ENCODE measurements at regions not wholly inside any gene's neighbourhood (a gene's known extent, or its start where the extent isn't known, plus 50 kb on each side); places are given as distances from the start of the nearest gene placed in this dataset.

DNA sequence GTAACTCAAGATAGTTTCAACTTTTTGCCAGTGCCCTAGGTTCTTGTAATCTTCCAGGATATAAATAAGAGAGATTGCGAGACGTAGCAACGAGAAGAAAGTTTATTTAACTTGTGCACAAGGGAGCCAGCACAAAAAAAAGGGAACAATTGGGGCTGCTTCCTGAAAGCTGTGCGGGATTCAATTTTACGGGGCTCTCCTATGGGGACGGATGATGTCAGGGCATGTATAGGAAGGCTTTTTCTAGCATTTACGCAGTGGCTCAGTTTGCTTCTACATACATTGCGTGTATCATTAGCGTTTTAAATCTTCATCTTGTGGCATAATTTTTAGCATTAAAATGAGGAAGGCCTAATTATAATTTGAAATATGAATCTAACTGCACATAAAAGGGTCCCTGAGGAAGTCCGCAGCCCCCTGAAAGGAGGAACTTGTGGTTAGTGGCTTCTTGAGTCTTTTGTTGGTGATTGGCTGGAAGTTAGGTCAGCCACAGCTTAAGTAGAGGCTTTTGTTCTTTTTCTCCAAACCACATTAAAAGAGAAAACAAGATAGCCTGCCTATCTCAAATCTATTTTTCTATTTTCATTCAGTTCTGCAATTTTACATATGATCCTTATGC lies 668.2 kb upstream of the NDST4 start:
- H3K27me3 Mint-ChIP-seq, result no peaks in the 10 kb centered on the region
- H3K9me3 ChIP-seq (ENCODE audit: control insufficient read depth in 1 of 2, low read length in 2 of 2), result no peaks in the 10 kb centered on the region
- no peak overlapping the region for H3K4me3 ChIP-seq (ENCODE audit: low read length in 2 of 2)
- H3K36me3 ChIP-seq (ENCODE audit: insufficient read depth, low read length), result no peaks in the 10 kb centered on the region
- H3K4me1 ChIP-seq (ENCODE audit: insufficient read depth, low read length), result no peaks in the 10 kb centered on the region
- no peaks in the 10 kb centered on the region for H3K36me3 Mint-ChIP-seq
- intact Hi-C loops (cut with micrococcal nuclease), result no loop called here
- no peak overlapping the region for H3K27ac Mint-ChIP-seq
- DNase-seq, result no peak
- H3K4me3 Mint-ChIP-seq, result peak overlapping the region in 2 of 8 donors; percentile 0 to 25
- POLR2A ChIA-PET (ENCODE audit: partially characterized antibody), result no interaction called here
- H3K9me3 Mint-ChIP-seq, result peaks cover 0 to 8% (median 0%) of the 10 kb centered on the region in 8 donors
- H3K27ac ChIP-seq (ENCODE audit: low read depth, low read length), result no peak overlapping the region
- H3K4me1 Mint-ChIP-seq, result peaks cover 0 to 2% (median 0%) of the 10 kb centered on the region in 4 donors
- no peaks in the 10 kb centered on the region for H3K27me3 ChIP-seq (ENCODE audit: insufficient read depth, low read length)
- CTCF ChIA-PET (ENCODE audit: partially characterized antibody), result no interaction called here

DNA sequence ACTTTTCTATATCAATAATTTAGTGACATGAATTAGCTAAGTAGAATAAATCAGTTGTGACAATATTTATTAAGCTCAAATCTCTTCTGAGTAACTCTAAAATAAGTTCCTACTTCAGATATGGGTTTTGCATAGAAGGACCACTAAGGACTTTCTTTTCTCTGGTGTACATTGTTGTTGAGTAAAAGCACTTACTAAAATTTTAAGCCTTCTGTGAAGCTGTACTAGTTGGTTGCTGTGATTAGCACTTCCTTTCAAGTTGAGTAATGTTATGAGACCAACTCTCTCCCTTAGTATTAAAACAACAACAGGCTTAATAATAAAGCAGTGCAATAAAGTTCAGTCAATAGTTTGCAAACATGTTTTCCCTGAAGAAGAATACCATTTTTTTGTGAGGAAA lies 667.4 kb upstream of the NDST4 start:
- DNase-seq, result no peak
- Histone ChIP-seq H3K27me3 (ENCODE audit: insufficient read depth, low read length) (no peaks in the 10 kb centered on the region), H3K4me1 (ENCODE audit: insufficient read depth, low read length) (no peaks in the 10 kb centered on the region), H3K36me3 (ENCODE audit: insufficient read depth, low read length) (no peaks in the 10 kb centered on the region), H3K4me3 (ENCODE audit: low read length in 2 of 2) (no peak overlapping the region), H3K9me3 (ENCODE audit: control insufficient read depth in 1 of 2, low read length in 2 of 2) (no peaks in the 10 kb centered on the region), H3K27ac (ENCODE audit: low read depth, low read length) (no peak overlapping the region)
- Mint-ChIP-seq H3K36me3 (no peaks in the 10 kb centered on the region), H3K9me3 (peaks cover 0 to 8% (median 0%) of the 10 kb centered on the region in 8 donors), H3K27ac (no peak overlapping the region), H3K27me3 (no peaks in the 10 kb centered on the region), H3K4me1 (peaks cover 0 to 2% (median 0%) of the 10 kb centered on the region in 4 donors), H3K4me3 (no peak overlapping the region)
- ChIA-PET CTCF (ENCODE audit: partially characterized antibody) (no interaction called here), POLR2A (ENCODE audit: partially characterized antibody) (no interaction called here)
- intact Hi-C loops (cut with micrococcal nuclease), result no loop called here

DNA sequence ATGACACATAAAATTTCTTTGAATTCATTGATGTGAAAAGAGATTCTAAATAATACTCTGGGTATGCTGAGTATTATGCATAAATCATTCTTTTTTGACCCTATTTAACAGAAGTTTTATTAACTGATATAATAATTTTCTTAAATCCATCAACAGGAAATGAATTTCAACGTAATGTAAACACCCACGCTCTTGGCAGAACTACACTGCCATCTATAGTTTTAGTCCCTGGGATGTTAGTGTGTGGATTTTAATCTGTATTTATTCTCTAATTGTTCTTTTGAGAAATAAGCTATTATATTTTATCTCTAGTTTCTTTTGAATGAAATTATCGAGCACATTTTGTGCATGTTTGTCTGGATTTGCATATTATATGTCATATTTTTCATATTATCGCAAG lies 666.8 kb upstream of the NDST4 start:
- Mint-ChIP-seq H3K27me3 (no peaks in the 10 kb centered on the region), H3K4me3 (no peak overlapping the region), H3K9me3 (peaks cover 0 to 8% (median 1%) of the 10 kb centered on the region in 8 donors), H3K27ac (no peak overlapping the region), H3K36me3 (no peaks in the 10 kb centered on the region), H3K4me1 (peaks cover 0 to 2% (median 0%) of the 10 kb centered on the region in 4 donors)
- Histone ChIP-seq H3K27ac (ENCODE audit: low read depth, low read length) (no peak overlapping the region), H3K27me3 (ENCODE audit: insufficient read depth, low read length) (no peaks in the 10 kb centered on the region), H3K4me3 (ENCODE audit: low read length in 2 of 2) (no peak overlapping the region), H3K36me3 (ENCODE audit: insufficient read depth, low read length) (no peaks in the 10 kb centered on the region), H3K4me1 (ENCODE audit: insufficient read depth, low read length) (no peaks in the 10 kb centered on the region), H3K9me3 (ENCODE audit: control insufficient read depth in 1 of 2, low read length in 2 of 2) (no peaks in the 10 kb centered on the region)
- no peak for DNase-seq
- intact Hi-C loops (cut with micrococcal nuclease), result no loop called here
- ChIA-PET POLR2A (ENCODE audit: partially characterized antibody) (no interaction called here), CTCF (ENCODE audit: partially characterized antibody) (no interaction called here)

DNA sequence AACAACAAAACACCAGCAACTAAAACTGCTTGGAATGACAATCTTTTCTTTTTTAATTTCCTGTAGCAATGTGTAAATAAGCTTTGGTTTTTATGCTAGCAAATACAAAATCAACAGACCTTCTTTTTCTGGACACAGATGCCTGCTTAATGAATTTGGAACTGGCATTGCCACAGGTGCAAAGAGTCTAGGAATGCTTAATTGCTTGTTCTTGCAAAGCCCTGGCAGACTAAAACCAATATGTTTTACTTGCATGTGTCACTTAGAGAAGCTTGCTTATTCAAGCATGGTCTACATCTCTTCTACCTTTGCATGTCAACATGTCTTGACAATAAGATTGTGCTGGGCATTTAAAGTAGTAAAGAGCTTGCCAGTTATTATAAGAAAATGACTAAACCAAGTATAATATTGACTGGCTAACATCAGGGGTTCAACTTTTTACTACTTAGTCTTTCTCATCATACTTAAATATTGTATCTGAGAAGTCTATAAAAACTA lies 656.7 kb upstream of the NDST4 start:
- H3K36me3 Mint-ChIP-seq, result no peaks in the 10 kb centered on the region
- no peaks in the 10 kb centered on the region for H3K4me1 ChIP-seq (ENCODE audit: insufficient read depth, low read length)
- intact Hi-C loops (cut with micrococcal nuclease), result no loop called here
- no peaks in the 10 kb centered on the region for H3K4me1 Mint-ChIP-seq
- H3K27ac ChIP-seq (ENCODE audit: low read depth, low read length), result no peak overlapping the region
- peaks cover 0 to 3% (median 0%) of the 10 kb centered on the region in 8 donors for H3K9me3 Mint-ChIP-seq
- H3K27me3 Mint-ChIP-seq, result no peaks in the 10 kb centered on the region
- no peaks in the 10 kb centered on the region for H3K36me3 ChIP-seq (ENCODE audit: insufficient read depth, low read length)
- H3K27me3 ChIP-seq (ENCODE audit: insufficient read depth, low read length), result no peaks in the 10 kb centered on the region
- H3K9me3 ChIP-seq (ENCODE audit: control insufficient read depth in 1 of 2, low read length in 2 of 2), result no peaks in the 10 kb centered on the region
- no peak overlapping the region for H3K27ac Mint-ChIP-seq
- ChIA-PET POLR2A (ENCODE audit: partially characterized antibody) (no interaction called here), CTCF (ENCODE audit: partially characterized antibody) (no interaction called here)
- no peak overlapping the region for H3K4me3 ChIP-seq (ENCODE audit: low read length in 2 of 2)
- DNase-seq, result no peak
- no peak overlapping the region for H3K4me3 Mint-ChIP-seq

DNA sequence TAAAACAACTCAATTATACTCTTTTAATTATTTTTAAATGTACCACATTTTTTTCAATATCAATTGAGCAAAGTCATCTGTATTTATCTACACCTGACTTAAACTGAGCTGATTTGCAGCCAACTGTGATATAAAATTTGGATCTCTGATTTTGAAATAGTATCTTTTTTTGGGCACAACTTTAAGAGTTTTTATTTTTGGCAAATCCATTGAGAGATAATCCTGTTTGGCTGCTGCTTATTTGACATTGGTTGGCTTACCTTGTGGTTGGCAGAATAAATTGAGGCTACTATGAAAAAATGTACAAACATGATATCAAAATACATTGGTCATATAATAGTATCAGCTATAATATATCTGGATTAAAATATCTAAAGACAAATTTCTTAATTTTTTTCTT lies 656.0 kb upstream of the NDST4 start:
- POLR2A ChIA-PET (ENCODE audit: partially characterized antibody), result no interaction called here
- H3K27me3 Mint-ChIP-seq, result no peaks in the 10 kb centered on the region
- intact Hi-C loops (cut with micrococcal nuclease), result no loop called here
- H3K27ac ChIP-seq (ENCODE audit: low read depth, low read length), result no peak overlapping the region
- no peaks in the 10 kb centered on the region for H3K36me3 Mint-ChIP-seq
- H3K9me3 ChIP-seq (ENCODE audit: control insufficient read depth in 1 of 2, low read length in 2 of 2), result no peaks in the 10 kb centered on the region
- H3K27ac Mint-ChIP-seq, result no peak overlapping the region
- H3K4me3 ChIP-seq (ENCODE audit: low read length in 2 of 2), result no peak overlapping the region
- H3K9me3 Mint-ChIP-seq, result peaks cover 0 to 4% (median 0%) of the 10 kb centered on the region in 8 donors
- DNase-seq, result no peak
- H3K27me3 ChIP-seq (ENCODE audit: insufficient read depth, low read length), result no peaks in the 10 kb centered on the region
- no peaks in the 10 kb centered on the region for H3K4me1 Mint-ChIP-seq
- CTCF ChIA-PET (ENCODE audit: partially characterized antibody), result no interaction called here
- H3K4me3 Mint-ChIP-seq, result no peak overlapping the region
- no peaks in the 10 kb centered on the region for H3K4me1 ChIP-seq (ENCODE audit: insufficient read depth, low read length)
- H3K36me3 ChIP-seq (ENCODE audit: insufficient read depth, low read length), result no peaks in the 10 kb centered on the region

DNA sequence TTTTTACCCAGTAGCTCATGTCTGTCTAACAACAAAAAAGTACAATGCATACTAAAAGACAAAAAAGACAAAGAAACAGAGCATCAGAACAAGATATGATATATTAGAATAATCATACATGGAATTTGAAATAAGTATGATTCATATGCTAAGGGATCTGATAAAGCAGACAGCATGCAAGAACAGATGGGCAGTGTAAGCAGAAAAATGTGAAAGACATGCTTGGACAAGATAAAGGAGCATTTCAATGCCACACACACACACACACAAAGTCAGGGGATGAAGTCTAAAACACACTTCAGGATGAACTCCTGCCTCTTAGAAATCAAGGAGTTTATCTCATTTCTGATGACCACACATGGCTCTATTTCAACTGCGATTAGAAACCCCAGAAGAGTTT lies 649.6 kb upstream of the NDST4 start:
- H3K9me3 Mint-ChIP-seq, result peaks cover 0 to 3% (median 2%) of the 10 kb centered on the region in 8 donors
- H3K4me1 ChIP-seq (ENCODE audit: insufficient read depth, low read length), result no peaks in the 10 kb centered on the region
- intact Hi-C loops (cut with micrococcal nuclease), result no loop called here
- H3K27ac Mint-ChIP-seq, result no peak overlapping the region
- no peaks in the 10 kb centered on the region for H3K4me1 Mint-ChIP-seq
- ChIA-PET POLR2A (ENCODE audit: partially characterized antibody) (no interaction called here), CTCF (ENCODE audit: partially characterized antibody) (no interaction called here)
- no peak overlapping the region for H3K4me3 Mint-ChIP-seq
- no peak overlapping the region for H3K4me3 ChIP-seq (ENCODE audit: low read length in 2 of 2)
- H3K27me3 Mint-ChIP-seq, result no peaks in the 10 kb centered on the region
- no peak for DNase-seq
- H3K9me3 ChIP-seq (ENCODE audit: control insufficient read depth in 1 of 2, low read length in 2 of 2), result no peaks in the 10 kb centered on the region
- no peaks in the 10 kb centered on the region for H3K36me3 Mint-ChIP-seq
- no peaks in the 10 kb centered on the region for H3K36me3 ChIP-seq (ENCODE audit: insufficient read depth, low read length)
- no peaks in the 10 kb centered on the region for H3K27me3 ChIP-seq (ENCODE audit: insufficient read depth, low read length)
- H3K27ac ChIP-seq (ENCODE audit: low read depth, low read length), result no peak overlapping the region

DNA sequence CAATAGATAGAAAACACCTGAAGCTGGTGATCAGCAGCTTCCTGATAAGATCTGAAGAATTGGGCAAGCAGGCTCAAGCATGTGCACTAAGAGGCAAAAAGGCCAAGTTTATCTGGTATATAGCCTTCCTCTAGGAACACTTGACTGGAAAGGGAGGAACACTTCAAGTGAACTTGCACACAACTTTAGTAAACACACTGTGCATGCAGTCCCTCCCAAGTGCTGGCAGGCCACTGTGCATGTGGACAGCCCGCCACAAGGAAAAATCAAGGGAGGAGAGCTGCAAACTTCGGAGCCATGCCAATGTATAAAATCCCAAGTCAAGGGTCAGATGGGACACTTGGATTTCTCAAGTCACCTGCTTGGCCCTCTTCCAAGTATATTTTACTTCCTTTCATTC lies 645.8 kb upstream of the NDST4 start:
- no peaks in the 10 kb centered on the region for H3K4me1 Mint-ChIP-seq
- Histone ChIP-seq H3K27ac (ENCODE audit: low read depth, low read length) (no peak overlapping the region), H3K4me3 (ENCODE audit: low read length in 2 of 2) (no peak overlapping the region), H3K9me3 (ENCODE audit: control insufficient read depth in 1 of 2, low read length in 2 of 2) (no peaks in the 10 kb centered on the region), H3K36me3 (ENCODE audit: insufficient read depth, low read length) (no peaks in the 10 kb centered on the region), H3K27me3 (ENCODE audit: insufficient read depth, low read length) (no peaks in the 10 kb centered on the region), H3K4me1 (ENCODE audit: insufficient read depth, low read length) (no peaks in the 10 kb centered on the region)
- CTCF ChIA-PET (ENCODE audit: partially characterized antibody), result no interaction called here
- H3K27me3 Mint-ChIP-seq, result no peaks in the 10 kb centered on the region
- no peak for DNase-seq
- H3K36me3 Mint-ChIP-seq, result no peaks in the 10 kb centered on the region
- peaks cover 0 to 3% (median under 1%) of the 10 kb centered on the region in 8 donors for H3K9me3 Mint-ChIP-seq
- H3K4me3 Mint-ChIP-seq, result no peak overlapping the region
- POLR2A ChIA-PET (ENCODE audit: partially characterized antibody), result no interaction called here
- intact Hi-C loops (cut with micrococcal nuclease), result no loop called here
- no peak overlapping the region for H3K27ac Mint-ChIP-seq

DNA sequence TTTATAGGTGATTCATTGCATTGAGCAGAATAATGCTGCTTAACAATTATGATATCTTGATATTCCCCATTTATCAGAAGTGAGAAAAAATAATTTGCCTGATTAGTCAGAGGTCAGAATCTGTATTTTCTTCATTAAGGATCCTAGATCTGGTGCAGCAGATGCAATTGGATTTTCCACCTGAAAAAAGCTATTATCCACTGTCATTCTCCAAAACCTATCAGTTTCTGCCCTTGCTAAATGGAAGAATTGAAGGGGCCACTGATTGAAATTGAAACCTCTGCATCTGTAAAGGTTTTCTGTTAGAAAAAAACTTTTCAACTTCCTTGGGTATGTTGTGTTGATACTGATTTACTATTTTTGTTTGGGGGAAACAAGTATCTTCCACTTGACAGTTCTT lies 636.0 kb upstream of the NDST4 start:
- no peak overlapping the region for H3K27ac Mint-ChIP-seq
- peaks cover 0 to 9% (median 4%) of the 10 kb centered on the region in 8 donors for H3K9me3 Mint-ChIP-seq
- no peaks in the 10 kb centered on the region for H3K4me1 ChIP-seq (ENCODE audit: insufficient read depth, low read length)
- H3K36me3 Mint-ChIP-seq, result no peaks in the 10 kb centered on the region
- intact Hi-C loops (cut with micrococcal nuclease), result no loop called here
- H3K4me1 Mint-ChIP-seq, result no peaks in the 10 kb centered on the region
- no peaks in the 10 kb centered on the region for H3K27me3 Mint-ChIP-seq
- H3K9me3 ChIP-seq (ENCODE audit: control insufficient read depth in 1 of 2, low read length in 2 of 2), result no peaks in the 10 kb centered on the region
- no peaks in the 10 kb centered on the region for H3K36me3 ChIP-seq (ENCODE audit: insufficient read depth, low read length)
- H3K4me3 Mint-ChIP-seq, result no peak overlapping the region
- no peaks in the 10 kb centered on the region for H3K27me3 ChIP-seq (ENCODE audit: insufficient read depth, low read length)
- no peak overlapping the region for H3K4me3 ChIP-seq (ENCODE audit: low read length in 2 of 2)
- no peak overlapping the region for H3K27ac ChIP-seq (ENCODE audit: low read depth, low read length)
- CTCF ChIA-PET (ENCODE audit: partially characterized antibody), result no interaction called here
- no peak for DNase-seq
- POLR2A ChIA-PET (ENCODE audit: partially characterized antibody), result no interaction called here
